Endothelial cell of hepatic sinusoid (primary cell): ENCODE measurements at regions not wholly inside any gene's neighbourhood (a gene's known extent, or its start where the extent isn't known, plus 50 kb on each side); places are given as distances from the start of the nearest gene placed in this dataset.

Experiments used
- in situ Hi-C: cut with HindIII; loops from 2 replicates; pipeline ENCODE4 v1.10.0; 2017; ENCODE audit warnings: low sequenced_read_pairs

DNA sequence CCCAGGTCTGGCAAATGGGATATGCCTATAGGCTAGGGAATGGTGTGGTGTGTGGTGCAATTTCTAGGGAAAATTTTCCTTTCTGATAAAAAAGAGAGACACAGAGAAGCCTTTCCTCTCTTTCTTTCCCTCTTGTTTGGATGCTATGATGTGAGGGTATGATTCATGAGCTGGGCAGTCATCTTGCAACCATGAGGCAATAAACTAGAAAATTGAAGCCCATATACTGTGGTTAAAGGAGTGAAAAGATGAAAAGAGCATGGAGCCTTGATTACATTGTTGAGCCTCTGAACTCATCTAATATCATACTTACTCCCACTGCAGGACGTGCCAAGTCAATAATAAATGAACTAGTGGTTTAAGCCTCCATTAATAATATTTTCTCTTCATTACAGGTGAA lies 215.6 kb downstream of the HAUS1 start:
- in situ Hi-C loops = no loop called here

DNA sequence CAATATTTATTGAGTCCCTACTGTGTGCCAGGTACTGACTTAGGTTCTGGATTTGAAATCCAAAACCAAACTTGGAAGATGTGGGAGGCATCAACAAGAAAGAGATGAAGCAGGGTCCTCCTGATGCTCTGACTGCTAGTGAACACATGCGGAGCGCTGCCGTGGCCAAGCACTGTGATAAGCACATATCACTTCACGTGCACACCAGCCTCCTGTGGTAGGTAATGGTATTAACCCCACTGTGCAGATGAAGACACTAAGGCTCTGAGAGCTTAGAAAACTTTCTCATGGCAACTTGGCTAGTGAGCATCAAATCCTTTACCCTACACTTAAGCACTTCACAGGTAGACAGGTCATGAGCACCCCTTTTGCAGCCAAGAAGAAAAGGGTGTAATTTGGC lies 216.1 kb downstream of the HAUS1 start:
- in situ Hi-C loops = no loop called here

DNA sequence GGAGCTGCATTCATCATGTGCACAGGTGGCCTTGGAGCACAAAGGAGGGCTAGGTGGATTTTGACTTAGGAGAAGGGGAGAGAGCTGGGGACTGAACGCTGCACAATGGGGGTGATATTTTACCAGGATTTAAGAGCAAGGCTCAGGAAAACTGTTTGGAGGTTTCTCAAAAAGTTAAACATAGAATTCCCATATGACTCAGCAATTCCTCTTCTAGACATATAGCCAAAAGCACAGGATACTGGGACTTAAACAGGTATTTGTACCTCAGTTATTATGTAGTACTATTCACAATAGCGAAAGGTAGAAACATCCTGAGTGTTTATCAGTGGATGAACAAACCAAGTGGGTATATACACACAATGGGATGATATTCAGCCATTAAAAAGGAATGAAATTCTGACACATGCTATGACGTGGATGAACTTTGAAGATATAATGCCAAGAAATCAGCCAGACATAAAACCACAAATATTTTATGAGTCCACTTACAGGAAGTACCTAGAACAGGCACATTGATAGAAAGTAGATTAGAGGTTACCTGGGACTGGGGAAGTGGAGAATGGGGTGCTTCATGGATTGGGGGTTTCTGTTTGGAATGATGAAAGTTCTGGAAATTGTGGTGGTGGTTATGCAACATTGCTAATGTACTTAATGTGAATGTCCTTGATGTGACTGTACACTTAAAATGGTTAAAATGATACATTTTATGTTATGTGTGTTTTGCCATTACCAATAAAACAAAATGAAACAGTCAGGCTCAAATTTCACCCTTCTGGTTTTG lies 216.9 kb downstream of the HAUS1 start:
- in situ Hi-C loops = no loop called here

DNA sequence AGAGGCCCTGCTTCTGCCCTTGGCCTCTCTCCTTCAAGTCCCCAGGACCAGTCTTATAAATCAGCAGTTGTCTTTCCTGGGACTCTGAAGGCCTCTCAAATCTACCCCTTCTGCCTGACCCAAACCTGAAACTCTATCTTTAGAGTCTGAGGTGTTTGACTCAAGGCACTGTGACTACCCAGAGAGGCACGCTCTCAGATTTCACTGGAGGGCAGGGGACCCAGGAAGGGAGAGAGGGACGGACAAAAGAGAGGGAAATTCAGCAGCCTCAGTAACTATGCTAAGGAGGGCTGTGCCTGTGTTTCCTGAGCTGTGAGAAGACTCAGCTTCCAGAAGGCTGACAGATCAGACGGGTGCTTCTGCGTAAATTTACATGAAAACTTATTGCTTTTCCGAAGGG lies 217.8 kb downstream of the HAUS1 start:
- in situ Hi-C loops = no loop called here

DNA sequence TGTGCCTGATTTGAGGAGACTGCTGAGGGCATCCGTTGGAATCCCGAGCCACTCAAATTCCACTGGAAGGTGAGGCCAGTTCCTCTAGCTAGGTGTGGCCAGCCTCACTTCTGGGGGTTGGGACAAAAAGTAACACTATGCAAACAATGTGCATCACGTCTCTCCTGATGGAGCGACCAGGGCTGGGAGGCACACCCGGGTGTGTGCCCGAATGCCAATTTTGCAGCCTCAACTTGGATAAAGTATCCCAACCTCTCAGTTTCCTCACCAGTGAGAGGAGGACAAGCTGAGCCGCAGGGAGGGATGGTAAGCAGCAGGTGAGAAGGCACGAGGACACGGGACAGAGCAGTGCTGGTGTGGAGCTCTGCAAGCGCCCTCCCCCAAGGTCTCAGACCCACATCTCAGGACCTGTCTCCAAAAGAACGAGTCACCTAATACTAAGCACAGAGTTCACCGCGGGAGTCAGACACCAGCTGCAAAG lies 218.3 kb downstream of the HAUS1 start:
- in situ Hi-C loops = no loop called here

DNA sequence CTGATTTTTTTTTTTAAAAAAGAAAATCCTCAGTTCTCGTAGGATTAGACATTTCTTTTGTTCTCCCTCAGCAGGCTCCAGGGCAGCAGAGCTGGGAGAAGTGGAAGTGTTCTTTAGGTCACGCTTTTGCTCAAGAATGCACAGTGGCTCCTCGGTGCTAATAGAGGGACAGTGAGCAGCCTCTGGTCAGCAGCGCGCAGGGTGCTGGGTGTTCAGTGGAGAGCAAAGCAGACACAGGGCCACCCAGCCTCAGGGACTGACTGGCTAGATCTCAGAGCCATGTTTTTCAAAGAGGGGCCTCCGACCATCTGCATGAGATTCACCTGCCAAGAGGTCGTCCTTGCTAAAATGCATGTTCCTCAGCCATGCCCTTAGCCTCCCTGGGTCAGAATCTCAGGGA lies 218.8 kb downstream of the HAUS1 start:
- in situ Hi-C loops = no loop called here

DNA sequence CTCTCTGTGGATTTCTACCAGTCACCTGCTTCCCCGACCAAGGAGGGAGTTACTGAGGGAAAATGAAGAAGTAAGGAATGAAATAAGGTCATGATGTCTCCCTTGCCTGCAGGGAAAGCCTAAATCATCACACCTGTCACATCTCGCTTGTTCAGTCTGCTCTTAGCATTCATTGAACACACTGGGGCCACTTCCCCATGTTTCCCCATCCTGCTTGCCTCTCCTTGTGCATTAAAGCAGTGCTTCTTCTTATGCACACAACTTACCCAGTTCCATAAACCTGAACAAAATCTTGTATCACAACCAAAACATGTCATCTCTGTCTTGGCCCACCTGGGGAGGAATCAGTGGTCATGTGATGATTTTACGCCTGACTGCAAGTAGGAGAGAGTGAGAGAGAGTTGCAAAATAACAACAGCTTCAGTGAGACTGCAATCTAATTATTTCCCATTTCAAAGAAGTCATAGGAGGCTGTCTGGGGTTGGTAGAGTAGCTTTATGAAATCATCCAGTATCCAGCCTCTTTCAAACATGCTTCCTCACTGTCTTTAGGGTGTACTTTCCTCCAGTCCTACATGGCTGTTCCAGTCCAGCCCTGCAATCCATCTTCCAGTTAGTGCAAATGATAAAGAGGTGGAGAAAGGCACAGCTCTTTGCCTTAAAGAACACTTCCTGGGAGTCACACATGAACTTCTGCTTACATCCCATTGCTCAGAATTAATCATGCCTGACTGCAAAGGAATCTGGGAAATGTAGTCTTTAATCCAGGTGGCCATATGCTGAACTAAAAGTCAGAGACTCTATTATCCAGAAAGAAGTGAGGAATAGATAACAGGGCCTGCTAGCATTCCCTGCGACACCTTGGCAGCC lies 220.1 kb downstream of the HAUS1 start:
- in situ Hi-C loops = no loop called here

DNA sequence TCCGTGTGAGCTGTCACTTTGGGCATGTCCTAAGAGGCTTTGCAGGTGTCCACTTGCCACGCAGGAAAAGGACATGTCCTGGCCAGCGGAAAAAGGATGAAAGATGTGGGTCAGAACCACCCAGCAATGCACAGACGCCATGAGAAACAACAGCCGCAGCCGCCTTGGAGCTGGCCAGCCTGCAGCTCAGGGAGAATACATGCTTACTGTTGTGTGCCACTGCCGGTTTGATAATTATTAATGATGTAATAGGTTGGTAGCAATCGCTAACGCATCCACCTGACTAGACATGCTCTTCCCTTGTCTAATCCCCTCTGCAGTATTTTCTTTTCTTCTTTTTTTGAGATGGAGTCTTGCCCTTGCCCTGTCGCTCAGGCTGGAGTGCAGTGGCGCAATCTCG lies 221.7 kb downstream of the HAUS1 start:
- in situ Hi-C loops = no loop called here

DNA sequence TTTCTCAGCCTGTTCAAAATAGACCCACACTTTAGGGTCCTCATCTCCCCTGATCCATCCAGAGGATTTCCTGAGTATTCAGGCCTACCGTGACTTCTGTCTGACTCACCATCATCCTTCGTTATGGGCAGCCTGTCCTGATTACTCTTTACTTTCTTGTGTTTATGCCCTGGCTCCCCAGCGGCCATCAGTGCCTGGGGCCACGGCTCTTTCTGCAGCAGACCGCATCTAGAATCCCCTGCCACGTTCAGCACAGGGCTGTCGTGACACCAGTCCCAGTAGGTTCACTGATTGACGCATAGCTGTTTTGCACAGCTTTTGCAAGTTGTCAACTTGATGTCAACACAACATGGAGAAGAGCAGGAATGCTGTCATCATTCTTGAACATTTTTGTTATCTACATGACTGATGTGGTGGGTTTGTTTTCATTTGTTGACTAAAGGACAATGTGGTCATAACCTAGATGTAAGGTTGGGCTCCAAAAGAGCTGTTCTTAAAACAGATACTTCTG lies 225.6 kb downstream of the HAUS1 start:
- in situ Hi-C loops = no loop called here

DNA sequence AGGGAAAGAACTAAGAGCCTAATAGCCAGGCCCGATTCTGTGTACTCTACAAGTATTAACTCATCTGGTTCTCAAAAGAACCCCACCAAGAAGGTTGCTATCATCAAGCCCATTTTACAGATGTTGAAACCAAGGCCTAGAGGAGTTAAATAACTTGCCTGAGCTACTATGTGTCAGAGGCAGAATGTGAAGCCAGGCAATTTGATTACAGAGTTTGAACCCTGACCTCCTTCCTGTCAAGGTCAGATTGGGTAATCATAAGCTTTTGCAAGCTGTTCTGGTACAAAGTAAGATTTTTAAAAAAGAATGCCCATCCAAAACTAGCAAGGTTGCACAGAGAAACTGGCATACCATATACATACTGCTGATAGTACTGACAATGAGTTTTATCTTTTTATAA lies 227.1 kb downstream of the HAUS1 start:
- in situ Hi-C loops = no loop called here

DNA sequence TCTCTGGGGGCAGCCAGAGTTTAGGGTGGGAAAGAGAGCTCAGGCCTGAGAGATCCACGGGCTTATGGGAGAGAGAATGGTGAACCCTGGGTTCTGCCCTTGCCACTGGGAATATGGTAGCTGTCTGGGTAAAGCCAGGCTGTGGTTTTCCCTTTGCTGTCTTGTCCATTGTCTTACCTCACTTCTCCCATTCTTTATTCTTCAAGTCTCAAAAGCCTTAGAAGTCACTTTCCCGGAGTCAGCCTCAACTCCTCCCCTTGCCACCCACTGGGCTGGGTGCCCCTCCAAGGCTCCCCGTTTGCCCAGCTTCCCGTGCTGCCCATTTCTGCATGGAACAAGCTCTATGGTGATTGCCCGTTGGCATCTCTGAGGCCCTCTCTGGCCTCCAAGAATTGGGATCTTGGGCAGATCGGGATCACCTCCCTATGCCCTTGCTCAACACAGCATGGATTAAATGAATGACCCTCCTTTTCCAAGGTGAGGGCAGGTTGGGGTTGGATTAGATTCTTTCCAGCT lies 228.2 kb downstream of the HAUS1 start:
- in situ Hi-C loops = no loop called here

DNA sequence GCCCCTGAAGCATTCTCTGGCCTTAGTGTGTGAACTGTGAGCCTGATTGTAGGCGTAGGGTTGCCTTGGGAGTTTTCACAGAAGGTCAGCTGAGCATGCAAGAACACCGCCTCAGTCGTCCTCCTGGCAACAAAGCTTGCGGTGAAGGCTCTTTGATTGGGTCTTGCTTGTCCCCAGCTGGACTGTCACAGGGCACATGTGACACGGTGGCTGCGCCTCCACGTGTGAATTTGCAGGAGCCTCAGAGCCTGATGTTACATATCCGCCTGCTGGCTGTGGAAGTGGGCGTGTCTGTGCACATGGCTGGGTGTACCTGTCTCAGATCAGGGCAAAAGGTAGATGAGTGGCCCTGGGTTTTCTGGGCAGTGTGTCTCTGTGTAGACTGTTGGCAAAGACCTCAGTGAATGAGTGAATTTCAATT lies 228.7 kb downstream of the HAUS1 start:
- in situ Hi-C loops = no loop called here

DNA sequence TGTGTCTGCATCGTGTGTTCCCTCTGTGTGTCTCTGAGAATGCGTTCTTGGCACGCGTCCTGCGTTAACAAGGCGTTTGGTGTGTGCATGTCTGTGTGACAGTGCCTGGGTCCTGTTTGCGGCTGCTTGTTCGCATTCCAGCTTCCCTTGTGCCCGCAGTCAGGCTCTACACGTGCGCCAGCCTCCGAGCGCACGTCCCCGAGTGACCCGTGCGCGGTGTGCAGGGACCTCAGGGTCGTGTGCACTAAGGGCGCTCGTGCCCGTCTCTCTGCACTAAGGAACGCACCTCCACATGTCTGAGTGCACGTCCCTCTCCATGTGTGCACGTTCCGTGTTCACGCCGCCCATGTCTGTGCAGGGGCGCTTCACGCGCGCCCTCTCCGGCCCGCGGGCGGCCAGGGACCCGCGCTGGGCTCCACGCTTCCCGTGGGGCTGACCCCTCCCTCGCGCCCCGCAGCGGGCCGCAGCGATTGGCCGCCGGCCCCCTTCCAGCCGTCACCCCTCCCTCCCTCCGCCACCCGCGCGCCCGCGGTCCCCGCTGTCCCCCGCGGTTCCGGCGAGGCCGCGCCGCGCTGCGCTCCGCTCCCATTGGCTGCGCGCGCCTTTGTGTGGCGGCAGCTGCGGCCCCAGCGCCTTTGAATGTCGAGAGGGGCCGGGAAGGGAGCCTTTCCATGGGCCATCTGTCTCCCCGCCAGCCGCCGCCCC lies 229.4 kb downstream of the HAUS1 start:
- in situ Hi-C loops = no loop called here

DNA sequence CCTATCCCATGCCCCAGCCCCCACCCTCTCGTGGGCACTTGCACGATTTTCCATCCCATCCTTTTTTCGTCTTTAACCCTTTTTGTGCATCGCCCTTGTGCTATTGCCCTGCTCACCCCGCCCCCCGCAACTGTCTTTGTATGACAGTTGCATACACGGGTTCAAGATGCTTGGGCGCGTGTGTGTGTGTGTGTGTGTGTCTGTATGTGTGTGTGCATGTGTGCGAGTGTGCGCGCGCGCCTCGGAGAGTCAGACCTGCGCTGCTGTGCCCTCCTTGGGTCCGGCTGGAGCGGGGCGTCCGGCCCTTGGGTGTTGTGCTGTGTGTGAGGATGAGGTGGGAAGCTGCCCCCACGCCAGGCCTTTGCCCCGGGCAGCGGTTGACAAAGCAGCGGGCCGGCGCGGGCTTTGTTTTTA lies 230.7 kb downstream of the HAUS1 start:
- in situ Hi-C loops = no loop called here

DNA sequence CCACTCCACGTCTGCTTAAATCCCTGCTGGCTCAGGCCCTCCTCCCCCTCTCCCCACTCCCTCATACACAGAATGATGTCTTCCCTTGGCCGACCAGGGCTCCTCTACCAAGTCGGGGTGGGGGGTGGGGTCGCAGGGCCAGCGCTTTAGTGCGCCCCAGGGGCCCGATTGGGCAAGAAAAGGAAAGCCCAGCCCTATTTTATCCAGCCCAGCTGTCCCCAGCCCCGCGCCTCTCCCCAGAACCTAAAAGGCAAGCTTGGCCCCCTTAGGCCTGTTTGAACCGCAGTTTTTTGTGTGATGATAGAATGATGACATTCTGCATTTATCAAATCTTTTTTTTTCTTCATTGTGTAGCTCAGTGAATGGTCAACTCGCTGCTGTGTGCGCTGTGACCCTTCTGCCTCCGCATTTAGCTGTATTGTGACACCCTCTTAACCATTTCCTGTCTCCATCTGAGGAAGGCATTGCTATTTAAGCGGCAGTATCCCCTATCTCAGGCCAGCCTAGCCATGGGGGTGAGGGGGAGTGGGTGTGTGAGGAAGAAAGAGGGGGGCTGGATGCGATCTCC lies 231.4 kb downstream of the HAUS1 start:
- in situ Hi-C loops = no loop called here

DNA sequence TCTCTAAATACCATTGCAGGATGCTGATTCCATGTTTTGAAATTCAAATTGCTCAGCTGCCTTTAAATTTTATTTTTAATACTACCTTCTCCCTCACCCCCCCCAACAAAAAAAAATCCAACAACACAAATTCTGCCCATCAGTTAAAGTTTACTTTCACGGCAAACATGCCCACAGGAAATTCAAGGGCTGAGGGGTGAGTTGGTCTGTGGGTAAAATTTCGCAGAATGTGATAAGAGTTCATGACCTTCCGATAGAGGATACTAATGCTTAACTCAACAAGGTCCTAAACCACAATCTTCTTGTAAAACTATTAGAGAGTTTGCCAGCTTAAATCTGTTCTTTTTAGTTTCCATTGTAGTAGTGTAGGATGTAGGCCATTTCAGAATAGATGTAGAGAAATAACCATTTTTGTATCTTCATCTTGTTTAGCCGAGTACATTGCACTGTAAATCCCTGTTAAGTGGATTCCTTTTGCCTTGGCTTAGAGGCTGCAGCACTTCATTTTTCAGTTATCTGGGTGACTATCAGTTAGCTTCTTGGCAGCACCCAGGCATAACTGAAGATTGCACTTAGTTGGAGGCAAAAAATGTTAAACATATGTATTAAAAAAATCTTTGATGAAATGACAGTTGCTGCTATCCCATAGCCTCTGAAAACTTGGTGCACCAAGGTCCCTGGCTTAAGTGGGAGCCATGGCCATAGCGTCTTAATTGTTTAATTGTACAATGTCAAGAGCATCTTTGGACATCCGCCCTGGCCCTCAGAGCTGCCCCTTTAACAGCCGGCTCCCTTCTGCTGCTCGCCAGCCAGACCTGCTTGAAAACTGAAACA lies 232.3 kb downstream of the HAUS1 start:
- in situ Hi-C loops = no loop called here

DNA sequence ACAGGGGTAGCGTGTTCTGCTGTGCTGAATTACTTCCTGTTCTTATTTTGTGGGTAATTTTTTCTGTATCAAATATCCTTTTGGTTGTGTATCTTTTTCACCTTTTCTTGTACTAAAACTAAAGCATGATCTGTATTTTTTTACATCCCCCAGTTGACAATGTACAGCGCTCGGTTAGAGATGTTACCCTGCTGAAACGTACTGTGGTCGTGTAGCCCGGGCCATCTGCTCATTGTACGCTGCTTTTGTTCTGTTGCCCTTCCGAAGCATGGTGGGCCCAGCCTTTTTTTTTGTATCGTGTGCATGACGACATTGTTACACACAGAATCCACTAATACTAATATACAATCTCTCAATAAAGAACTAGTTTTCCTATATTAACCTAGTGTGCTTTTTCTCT lies 233.1 kb downstream of the HAUS1 start:
- in situ Hi-C loops = no loop called here

DNA sequence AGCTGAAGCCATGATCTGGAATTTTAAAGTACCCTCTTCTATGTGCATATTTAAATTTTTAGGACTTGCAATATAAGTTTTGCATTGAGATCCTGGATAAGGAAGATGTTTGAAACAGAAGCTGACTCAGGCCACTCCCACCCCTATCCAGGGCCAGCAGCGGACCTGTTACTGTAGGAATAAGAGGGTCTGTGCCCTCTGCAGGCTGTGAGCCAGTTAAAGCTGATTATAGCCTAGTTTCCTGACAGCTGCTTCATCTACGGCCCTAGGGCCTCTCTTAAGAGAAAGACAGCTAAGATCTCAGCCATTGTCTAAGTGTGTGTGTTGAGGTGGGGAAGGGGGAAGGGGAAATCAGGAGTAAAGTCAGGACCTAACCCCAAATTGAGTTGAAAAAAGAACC lies 234.0 kb downstream of the HAUS1 start:
- in situ Hi-C loops = no loop called here

DNA sequence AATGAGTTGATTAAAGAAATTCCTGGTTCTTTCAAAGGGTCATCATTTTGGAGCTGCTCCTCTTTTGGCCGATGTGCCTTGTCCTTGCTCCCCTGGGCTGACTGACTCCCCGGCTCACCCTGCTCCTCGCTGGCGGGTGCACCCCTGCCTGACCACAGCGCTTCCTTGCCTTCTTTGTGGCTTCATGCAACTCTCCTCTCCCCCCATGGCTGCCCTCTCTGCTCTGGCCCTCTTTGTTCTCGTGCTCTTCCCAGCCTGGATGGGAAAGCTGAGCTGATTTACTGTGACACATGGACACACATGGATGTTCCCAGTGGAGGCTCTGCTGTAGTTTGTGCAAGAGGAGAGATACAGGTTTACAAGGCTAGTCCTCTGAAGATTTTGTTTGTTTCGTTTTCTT lies 234.6 kb downstream of the HAUS1 start:
- in situ Hi-C loops = no loop called here

DNA sequence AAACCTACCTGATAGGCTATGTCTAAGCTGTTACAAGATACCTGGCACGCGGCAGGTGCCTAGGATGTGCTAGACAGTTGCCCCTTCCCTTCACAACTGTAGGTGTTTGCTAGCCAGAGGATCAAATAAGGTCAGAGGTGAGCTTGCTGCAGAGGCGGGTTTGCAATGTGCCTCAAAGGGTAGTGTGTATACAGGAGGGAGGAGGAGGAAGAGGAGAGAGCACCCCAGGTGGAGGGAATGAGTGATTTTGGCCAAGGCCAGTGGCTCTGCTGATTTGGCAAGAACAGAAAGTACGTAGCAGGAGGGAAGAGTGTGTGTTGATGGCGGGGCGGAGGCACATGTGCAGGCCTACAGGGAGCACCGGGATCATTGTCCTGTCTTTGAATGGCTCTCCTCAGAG lies 236.5 kb downstream of the HAUS1 start:
- in situ Hi-C loops = loop anchor here (5.0 kb wide), 1 partner anchor 58 kb away; no protein-coding TSS in a partner anchor
